Upper lobe of right lung (tissue), 1 donor: ENCODE measurements at regions not wholly inside any gene's neighbourhood (a gene's known extent, or its start where the extent isn't known, plus 50 kb on each side); places are given as distances from the start of the nearest gene placed in this dataset.

Experiments
- ATAC-seq: fragments of 200-7000 bp; cut with Tn5 transposase; one replicate; pipeline ENCODE4 v1.9.1; 2020; ENCODE audit warnings: mild to moderate bottlenecking, moderate library complexity
- DNase-seq: peaks from one replicate; pipeline ENCODE4 v3.0.0-alpha.2; 2020
- H3K27ac ChIP-seq: fragments of 200-600 bp; one replicate; pipeline ENCODE4 v1.8.0; 2022
- H3K27me3 ChIP-seq: fragments of 200-600 bp; one replicate; pipeline ENCODE4 v1.8.0; 2022; ENCODE audit warnings: mild to moderate bottlenecking
- H3K36me3 ChIP-seq: fragments of 200-600 bp; one replicate; pipeline ENCODE4 v1.8.0; 2022
- H3K4me1 ChIP-seq: fragments of 200-600 bp; one replicate; pipeline ENCODE4 v1.8.0; 2022
- H3K4me3 ChIP-seq: fragments of 200-600 bp; one replicate; pipeline ENCODE4 v1.8.0; 2022; ENCODE audit warnings: mild to moderate bottlenecking
- H3K9me3 ChIP-seq: fragments of 200-600 bp; one replicate; pipeline ENCODE4 v1.8.0; 2022
- intact Hi-C: fragments of 100-400 bp; cut with DNase I; formaldehyde crosslinking; loops from one replicate; pipeline ENCODE4 v1.11.0; 2022
- TF ChIP-seq, protein P1 (sequence below): fragments of 200-600 bp; IDR thresholded peaks from one replicate; pipeline ENCODE4 v1.8.0; 2022; ENCODE audit warnings: antibody characterized with exemption
- donor health status: DM: no; HTN: yes; CAD: no; lungs with severe emphysema.

DNA sequence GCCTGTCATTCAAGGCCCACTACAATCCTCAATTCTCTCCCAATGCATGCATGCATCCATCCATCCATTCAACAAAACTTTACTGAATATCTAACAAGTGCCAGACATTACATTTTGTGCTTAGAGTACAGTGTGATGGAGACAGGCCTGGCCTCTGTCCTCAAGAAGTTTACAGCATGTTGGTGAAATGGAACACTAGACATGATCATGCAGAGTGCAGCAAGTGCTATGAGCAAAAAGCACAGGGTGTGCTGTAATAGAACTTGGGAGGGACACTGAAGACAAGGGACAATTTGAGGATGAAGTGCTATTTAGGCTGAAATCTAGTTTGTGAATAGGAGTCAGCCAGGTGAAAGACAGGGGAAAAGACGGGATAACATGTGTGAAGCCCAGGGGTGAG is 347.8 kb downstream of the PTEN start:
- Histone ChIP-seq H3K9me3 (no peaks in the 10 kb centered on the region), H3K27me3 (no peaks in the 10 kb centered on the region), H3K4me1 (no peaks in the 10 kb centered on the region), H3K27ac (no peak overlapping the region), H3K4me3 (no peak overlapping the region), H3K36me3 (no peaks in the 10 kb centered on the region)
- TF ChIP-seq, protein P1, sequence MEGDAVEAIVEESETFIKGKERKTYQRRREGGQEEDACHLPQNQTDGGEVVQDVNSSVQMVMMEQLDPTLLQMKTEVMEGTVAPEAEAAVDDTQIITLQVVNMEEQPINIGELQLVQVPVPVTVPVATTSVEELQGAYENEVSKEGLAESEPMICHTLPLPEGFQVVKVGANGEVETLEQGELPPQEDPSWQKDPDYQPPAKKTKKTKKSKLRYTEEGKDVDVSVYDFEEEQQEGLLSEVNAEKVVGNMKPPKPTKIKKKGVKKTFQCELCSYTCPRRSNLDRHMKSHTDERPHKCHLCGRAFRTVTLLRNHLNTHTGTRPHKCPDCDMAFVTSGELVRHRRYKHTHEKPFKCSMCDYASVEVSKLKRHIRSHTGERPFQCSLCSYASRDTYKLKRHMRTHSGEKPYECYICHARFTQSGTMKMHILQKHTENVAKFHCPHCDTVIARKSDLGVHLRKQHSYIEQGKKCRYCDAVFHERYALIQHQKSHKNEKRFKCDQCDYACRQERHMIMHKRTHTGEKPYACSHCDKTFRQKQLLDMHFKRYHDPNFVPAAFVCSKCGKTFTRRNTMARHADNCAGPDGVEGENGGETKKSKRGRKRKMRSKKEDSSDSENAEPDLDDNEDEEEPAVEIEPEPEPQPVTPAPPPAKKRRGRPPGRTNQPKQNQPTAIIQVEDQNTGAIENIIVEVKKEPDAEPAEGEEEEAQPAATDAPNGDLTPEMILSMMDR: no peak
- DNase-seq: no peak
- no peak for ATAC-seq
- intact Hi-C loops: no loop called here

GRCh38 chr10:88212069-88212468 is 348.6 kb downstream of the PTEN start:
- no peaks in the 10 kb centered on the region for H3K4me1 ChIP-seq
- ATAC-seq (no peak), DNase-seq (no peak)
- H3K27ac ChIP-seq: no peak overlapping the region
- no peak overlapping the region for H3K4me3 ChIP-seq
- intact Hi-C loops: no loop called here
- no peaks in the 10 kb centered on the region for H3K27me3 ChIP-seq
- TF ChIP-seq, protein P1: no peak
- H3K36me3 ChIP-seq: no peaks in the 10 kb centered on the region
- no peaks in the 10 kb centered on the region for H3K9me3 ChIP-seq

GRCh38 chr10:88213065-88213605 is 349.7 kb downstream of the PTEN start:
- H3K36me3 ChIP-seq: no peaks in the 10 kb centered on the region
- no peak overlapping the region for H3K27ac ChIP-seq
- intact Hi-C loops: no loop called here
- no peak overlapping the region for H3K4me3 ChIP-seq
- TF ChIP-seq, protein P1: no peak
- DNase-seq (no peak), ATAC-seq (no peak)
- H3K4me1 ChIP-seq: no peaks in the 10 kb centered on the region
- H3K9me3 ChIP-seq: no peaks in the 10 kb centered on the region
- no peaks in the 10 kb centered on the region for H3K27me3 ChIP-seq

DNA sequence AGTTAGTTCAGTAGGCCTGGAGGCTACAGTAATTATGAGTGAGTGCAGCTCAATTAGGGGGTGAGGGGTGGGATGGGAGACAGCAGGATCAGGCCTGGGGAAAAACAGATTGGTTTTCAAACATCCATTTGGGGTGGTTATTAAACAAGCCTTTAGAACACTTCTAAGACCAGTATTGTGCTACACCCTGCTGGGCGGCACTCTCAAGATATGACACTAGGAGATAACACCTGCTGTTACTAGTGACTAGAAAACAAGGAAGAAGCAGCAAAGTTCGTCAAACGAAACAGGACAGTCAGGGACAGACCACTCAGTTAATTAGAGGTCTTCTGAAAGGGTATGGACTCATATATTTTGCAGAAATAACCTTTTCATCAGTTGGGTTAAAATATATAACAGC is 353.6 kb downstream of the PTEN start:
- Histone ChIP-seq H3K4me1 (no peaks in the 10 kb centered on the region), H3K27me3 (no peaks in the 10 kb centered on the region), H3K9me3 (no peaks in the 10 kb centered on the region), H3K36me3 (no peaks in the 10 kb centered on the region), H3K27ac (no peak overlapping the region), H3K4me3 (no peak overlapping the region)
- intact Hi-C loops: no loop called here
- TF ChIP-seq, protein P1: no peak
- DNase-seq (no peak), ATAC-seq (no peak)

- Histone ChIP-seq H3K4me1 (no peaks in the 10 kb centered on the region), H3K4me3 (no peak overlapping the region), H3K27me3 (no peaks in the 10 kb centered on the region), H3K9me3 (no peaks in the 10 kb centered on the region), H3K36me3 (no peaks in the 10 kb centered on the region), H3K27ac (no peak overlapping the region)
- intact Hi-C loops: no loop called here
- DNase-seq: no peak
- no peak for ATAC-seq
- TF ChIP-seq, protein P1: no peak
These were observed 354.9 kb downstream of the PTEN start for GRCh38 chr10:88218362-88218761.

- no peak overlapping the region for H3K4me3 ChIP-seq
- H3K27me3 ChIP-seq: no peaks in the 10 kb centered on the region
- TF ChIP-seq, protein P1: no peak
- no peaks in the 10 kb centered on the region for H3K9me3 ChIP-seq
- intact Hi-C loops: no loop called here
- H3K27ac ChIP-seq: no peak overlapping the region
- H3K36me3 ChIP-seq: no peaks in the 10 kb centered on the region
- H3K4me1 ChIP-seq: no peaks in the 10 kb centered on the region
- ATAC-seq (no peak), DNase-seq (no peak)
These were observed 356.3 kb downstream of the PTEN start for GRCh38 chr10:88219753-88220152.
